NCI-H128 (cell line): ENCODE measurements at regions not wholly inside any gene's neighbourhood (a gene's known extent, or its start where the extent isn't known, plus 50 kb on each side); places are given as distances from the start of the nearest gene placed in this dataset.
"Not testable (repeated sequence)": the region's sequence is repeated elsewhere in the genome, so short reads cannot be mapped to it uniquely, and the experiment has no call there.

Experiments
- DNase-seq: peaks from one replicate; lab custom pipeline; 2025; ENCODE audit not compliant: unreplicated experiment; lab: John Stamatoyannopoulos, UW

GRCh38 chr5:91797576-91797975 lies 414.5 kb upstream of the ARRDC3 start:
- no peak for DNase-seq

- no peak for DNase-seq
Observed at GRCh38 chr5:91794856-91795548, 411.9 kb upstream of the ARRDC3 start.

GRCh38 chr5:91794455-91794854 lies 411.3 kb upstream of the ARRDC3 start:
- no peak for DNase-seq

- no peak for DNase-seq
Observed at GRCh38 chr5:91787718-91788117, 404.6 kb upstream of the ARRDC3 start.

DNA sequence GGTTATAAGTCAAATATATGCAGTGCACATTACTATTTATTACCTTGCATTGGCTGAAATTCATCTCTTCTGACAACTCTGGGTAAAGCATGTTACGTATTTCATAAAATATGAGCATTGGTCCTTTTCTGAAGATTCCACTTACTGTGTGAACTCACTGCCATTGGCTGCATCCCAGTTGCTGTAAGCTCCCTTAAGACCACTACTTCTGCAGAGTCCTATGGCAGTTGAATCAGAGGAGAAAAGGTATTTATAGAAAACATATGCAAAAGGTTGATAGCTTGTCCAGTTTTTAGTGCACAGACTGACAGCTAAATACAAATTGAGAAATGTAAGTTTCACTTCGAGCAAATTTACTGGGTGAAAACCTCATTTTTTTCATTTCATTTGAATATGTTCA lies 394.6 kb upstream of the ARRDC3 start:
- no peak for DNase-seq

DNA sequence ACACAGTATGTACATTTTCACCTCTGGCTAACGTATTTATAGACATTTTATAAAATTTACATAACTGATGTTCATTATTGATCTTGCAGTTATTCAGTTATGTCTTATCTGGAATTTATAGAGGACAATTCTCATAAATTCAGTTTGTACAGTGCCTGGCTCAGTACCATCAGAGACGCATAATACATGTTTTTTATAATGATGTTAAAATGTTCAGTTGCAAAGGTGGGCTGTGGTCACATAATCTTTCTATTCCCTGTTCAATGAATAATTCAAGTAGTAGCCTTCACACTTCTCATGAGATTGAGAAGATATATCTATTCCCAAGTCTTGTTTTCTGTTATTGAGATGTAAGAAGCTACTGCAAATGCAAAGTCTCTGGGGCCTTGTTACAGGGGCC lies 393.1 kb upstream of the ARRDC3 start:
- no peak for DNase-seq

GRCh38 chr5:91770400-91770799 lies 387.3 kb upstream of the ARRDC3 start:
- no peak for DNase-seq

DNA sequence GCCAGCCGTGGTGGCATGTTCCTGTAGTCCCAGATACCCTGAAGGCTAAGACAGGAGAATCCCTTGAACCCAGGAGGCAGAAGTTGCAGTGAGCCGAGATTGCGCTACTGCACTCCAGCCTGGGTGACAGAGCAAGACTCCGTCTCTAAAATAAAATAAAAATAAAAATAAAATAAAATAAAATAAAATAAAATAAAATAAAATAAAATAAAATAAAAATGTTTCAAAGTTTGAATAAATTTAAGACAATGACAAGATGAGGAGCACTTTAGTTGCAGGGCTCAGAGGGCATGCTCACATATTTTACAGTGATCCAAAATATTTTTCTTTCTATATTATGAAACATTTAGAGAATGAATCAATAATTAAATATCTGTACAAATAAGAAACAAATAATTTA lies 374.3 kb upstream of the ARRDC3 start:
- DNase-seq: not testable (repeated sequence)

GRCh38 chr5:91754990-91755389 lies 371.9 kb upstream of the ARRDC3 start:
- no peak for DNase-seq

DNA sequence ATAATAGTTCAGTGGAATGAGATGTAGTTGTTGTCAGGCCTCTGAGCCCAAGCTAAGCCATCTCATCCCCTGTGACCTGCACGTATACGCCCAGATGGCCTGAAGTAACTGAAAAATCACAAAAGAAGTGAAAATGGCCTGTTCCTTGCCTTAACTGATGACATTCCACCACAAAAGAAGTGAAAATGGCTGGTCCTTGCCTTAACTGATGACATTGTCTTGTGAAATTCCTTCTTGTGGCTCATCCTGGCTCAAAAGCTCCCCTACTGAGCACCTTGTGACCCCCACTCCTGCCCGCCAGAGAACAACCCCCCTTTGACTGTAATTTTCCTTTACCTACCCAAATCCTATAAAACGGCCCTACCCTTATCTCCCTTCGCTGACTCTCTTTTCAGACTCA lies 361.4 kb upstream of the ARRDC3 start:
- not testable (repeated sequence) for DNase-seq

- DNase-seq: no peak
Observed at GRCh38 chr5:91742550-91742949, 359.4 kb upstream of the ARRDC3 start.

- DNase-seq: no peak
Observed at GRCh38 chr5:91741764-91742505, 358.8 kb upstream of the ARRDC3 start.

DNA sequence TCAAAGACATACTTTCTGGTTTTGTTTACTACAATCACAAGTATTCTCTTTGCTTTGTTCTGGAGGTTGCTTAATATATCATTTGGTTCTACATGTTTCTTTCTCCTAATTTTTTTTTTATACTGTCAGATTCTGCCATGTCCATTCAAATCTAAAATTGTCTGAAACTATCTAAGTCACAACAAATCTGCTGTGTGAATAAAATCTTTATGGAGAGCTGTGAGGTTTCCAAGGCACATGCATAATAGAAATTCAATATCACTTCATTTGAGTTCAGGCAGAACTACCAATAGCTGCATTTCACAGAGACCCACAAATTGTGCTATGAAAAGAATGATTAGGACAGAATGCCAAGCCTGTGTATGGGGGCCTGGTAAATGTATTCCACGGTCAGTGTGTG lies 346.9 kb upstream of the ARRDC3 start:
- DNase-seq: no peak

DNA sequence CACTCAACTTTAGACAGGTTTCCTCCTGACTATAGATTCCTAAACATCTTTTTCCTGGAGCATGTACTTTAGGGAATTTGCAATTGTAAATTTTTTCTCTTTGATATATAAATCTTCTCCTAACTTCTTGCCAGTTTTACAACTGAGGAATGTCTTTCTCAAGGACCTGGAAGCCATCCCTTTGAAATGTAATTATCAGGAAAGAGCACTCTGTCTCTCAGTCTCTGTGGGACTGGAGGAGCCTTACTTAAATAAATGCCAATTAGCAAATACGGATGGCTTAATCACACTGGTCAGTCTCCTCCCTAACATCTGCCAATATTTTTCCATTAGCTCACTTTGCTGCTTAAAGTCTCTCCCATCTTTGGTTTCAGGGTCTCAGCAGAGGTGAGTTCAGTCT lies 344.3 kb upstream of the ARRDC3 start:
- no peak for DNase-seq

DNA sequence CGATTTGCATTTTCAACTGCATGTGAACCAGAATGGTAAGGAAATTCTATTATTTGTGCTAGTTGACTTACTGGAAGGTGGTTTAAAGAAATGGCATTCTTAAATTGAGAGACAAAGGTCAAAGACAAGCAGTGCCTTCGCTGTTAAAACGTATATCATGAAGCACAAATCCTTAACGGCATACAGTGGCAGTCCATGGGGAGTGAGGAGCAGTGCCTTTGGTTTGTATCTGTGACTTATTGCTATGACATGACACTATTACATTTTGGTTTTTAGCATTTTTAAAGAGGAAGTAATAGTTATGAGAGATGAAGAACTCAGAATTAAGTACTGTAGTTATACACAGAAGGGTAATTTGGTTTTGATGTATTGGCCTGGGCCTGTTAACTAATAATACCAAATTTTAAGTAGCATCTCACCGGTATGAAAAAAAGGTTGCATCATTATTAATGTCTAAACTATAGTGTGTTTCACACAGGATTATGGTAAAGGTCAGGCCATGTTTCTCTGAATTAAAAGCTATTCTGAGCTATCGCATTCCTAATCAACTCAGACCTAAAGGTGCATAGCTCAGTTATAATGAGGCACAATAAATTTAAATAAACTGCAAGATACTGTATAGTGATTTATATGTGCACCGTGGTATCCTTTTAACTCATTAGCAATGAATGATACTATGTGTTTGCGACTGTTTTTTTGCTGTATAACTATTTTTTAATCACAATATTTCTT lies 339.8 kb upstream of the ARRDC3 start:
- no peak for DNase-seq

GRCh38 chr5:91712718-91713117 lies 329.6 kb upstream of the ARRDC3 start:
- DNase-seq: no peak

DNA sequence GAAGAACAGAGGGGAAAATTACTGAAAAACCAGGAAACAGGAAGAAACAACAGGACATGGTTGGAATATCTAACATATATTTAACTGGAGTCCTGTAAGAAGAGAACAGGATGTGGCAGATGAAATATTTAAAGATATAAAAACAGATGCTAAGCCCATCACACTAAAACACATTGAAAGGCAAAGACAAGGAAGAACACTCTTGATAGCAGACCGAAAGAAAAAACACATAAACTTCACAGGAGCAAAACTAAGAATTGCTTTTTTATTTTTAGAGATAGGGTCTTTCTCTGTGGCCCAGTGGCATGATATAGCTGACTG lies 324.4 kb upstream of the ARRDC3 start:
- DNase-seq: no peak

DNA sequence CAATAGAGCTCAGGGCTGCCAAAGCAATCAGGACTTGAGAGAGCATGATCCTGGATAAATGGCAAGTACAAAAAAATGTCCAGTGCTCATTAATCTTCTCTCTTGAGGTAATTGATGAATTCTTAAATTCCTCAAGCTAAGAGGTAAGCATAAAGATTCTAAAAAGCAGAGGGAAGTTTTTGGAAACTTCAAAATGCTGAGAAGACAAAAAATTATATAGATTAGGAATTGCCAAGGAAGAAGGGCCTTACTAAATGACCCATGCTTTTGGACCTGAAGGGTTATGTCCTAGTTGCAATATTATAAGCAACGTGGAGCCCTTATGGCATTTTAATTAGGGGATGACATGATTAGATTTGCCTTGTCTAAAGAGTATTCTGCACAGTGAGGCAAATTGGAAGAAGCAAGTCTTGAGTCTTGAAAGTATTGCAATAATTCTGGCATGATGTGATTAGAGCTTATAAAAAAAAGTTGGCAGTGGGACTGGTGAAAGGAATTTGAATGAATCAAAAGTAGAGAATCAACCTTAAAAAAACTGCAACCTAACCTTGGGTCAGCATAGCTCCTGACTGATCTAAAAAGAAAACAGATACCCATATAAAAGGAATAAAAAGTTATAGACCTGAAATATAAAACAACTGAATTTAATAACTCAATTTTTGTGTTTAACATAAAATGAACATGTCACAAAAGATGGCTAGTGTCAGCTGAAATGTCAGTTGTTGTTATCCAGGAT lies 323.8 kb upstream of the ARRDC3 start:
- no peak for DNase-seq

GRCh38 chr5:91703128-91703527 lies 320.0 kb upstream of the ARRDC3 start:
- DNase-seq: no peak

DNA sequence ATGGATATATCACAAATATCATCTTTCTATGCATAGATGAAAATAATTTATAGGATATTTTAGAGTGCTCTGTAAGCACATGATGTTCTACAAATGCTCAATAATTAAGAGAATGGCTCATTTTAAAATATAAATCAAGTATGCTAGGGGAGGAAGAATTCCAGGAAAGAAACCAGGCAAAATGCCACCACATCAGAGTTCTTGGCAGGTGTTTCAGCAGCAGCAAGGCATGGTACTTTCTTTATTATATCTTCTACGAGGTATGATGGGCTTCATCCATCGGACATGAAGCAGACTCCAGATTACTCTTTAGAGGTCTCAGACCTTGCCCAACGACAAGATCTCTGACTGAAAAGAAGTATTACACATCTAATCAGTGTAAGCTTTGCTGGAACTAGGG lies 316.3 kb upstream of the ARRDC3 start:
- no peak for DNase-seq

GRCh38 chr5:91691592-91691991 lies 308.5 kb upstream of the ARRDC3 start:
- no peak for DNase-seq

DNA sequence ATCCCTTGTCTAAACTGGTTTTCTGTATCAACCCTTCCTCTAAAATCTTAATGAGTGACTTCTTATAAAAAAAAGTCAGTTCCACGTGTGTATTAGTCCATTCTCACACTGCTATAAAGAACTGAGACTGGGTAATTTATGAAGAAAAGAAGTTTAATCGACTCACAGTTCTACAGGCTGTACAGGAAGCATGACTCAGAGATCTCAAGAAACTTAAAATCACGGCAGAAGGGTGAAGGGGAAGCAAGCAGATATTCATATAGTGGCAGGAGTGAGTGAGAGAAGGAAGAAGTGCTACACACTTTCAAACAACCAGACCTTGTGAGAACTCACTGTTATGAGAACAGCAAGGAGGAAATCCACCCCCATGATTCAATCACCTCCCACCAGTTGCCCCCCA lies 307.8 kb upstream of the ARRDC3 start:
- no peak for DNase-seq
